GM06990 (cell line): ENCODE measurements at regions not wholly inside any gene's neighbourhood (a gene's known extent, or its start where the extent isn't known, plus 50 kb on each side); places are given as distances from the start of the nearest gene placed in this dataset.

Experiments
- DNase-seq: peaks from one replicate; pipeline ENCODE4 v3.0.0-alpha.2; 2011; ENCODE audit not compliant: insufficient read length; ENCODE audit errors: extremely low read depth
- H3K27me3 ChIP-seq: replicated peaks from 2 replicates; pipeline ENCODE4 v1.6.0; 2011; ENCODE audit warnings: low read length; ENCODE audit not compliant: control insufficient read depth, insufficient read depth
- H3K36me3 ChIP-seq: 2 replicates; pipeline ENCODE4 v1.5.1; 2011; ENCODE audit warnings: low read length; ENCODE audit not compliant: control insufficient read depth, insufficient read depth
- H3K4me3 ChIP-seq: replicated peaks from 2 replicates; pipeline ENCODE4 v1.5.1; 2011; ENCODE audit warnings: low read depth, mild to moderate bottlenecking, control low read depth, low read length
- CTCF ChIP-seq: IDR thresholded peaks from 2 replicates; pipeline ENCODE4 v1.5.1; 2011; ENCODE audit warnings: low read length, control low read depth, mild to moderate bottlenecking, inconsistent platforms; ENCODE audit not compliant: insufficient read depth, poor library complexity, severe bottlenecking

GRCh38 chr14:71514941-71515919 lies 417.0 kb upstream of the RGS6 start:
- no peak for TF ChIP-seq CTCF
- Histone ChIP-seq H3K27me3 (no peaks in the 10 kb centered on the region), H3K4me3 (no peak overlapping the region), H3K36me3 (peaks cover 3% of the 10 kb centered on the region)
- DNase-seq: no peak

GRCh38 chr14:71521238-71522135 lies 410.7 kb upstream of the RGS6 start:
- TF ChIP-seq CTCF: no peak
- no peaks in the 10 kb centered on the region for H3K36me3 ChIP-seq
- DNase-seq: no peak
- no peaks in the 10 kb centered on the region for H3K27me3 ChIP-seq
- no peak overlapping the region for H3K4me3 ChIP-seq

GRCh38 chr14:71523630-71524319 lies 408.5 kb upstream of the RGS6 start:
- Histone ChIP-seq H3K36me3 (no peaks in the 10 kb centered on the region), H3K4me3 (peak overlapping the region; percentile 5; the same call in 1 of the 2 replicates), H3K27me3 (no peaks in the 10 kb centered on the region)
- TF ChIP-seq CTCF: no peak
- DNase-seq: peak; percentile 64

GRCh38 chr14:71524320-71524982 lies 407.8 kb upstream of the RGS6 start:
- Histone ChIP-seq H3K27me3 (no peaks in the 10 kb centered on the region), H3K4me3 (0 out of 2 replicates have a peak overlapping the region, but pooled peaks have one; percentile 6), H3K36me3 (no peaks in the 10 kb centered on the region; the same call in 1 of the 2 replicates)
- DNase-seq: peak; percentile 51
- no peak for TF ChIP-seq CTCF

GRCh38 chr14:71525663-71526221 lies 406.5 kb upstream of the RGS6 start:
- no peak overlapping the region for H3K4me3 ChIP-seq
- DNase-seq: no peak
- H3K27me3 ChIP-seq: no peaks in the 10 kb centered on the region
- peaks cover 5% of the 10 kb centered on the region for H3K36me3 ChIP-seq
- no peak for TF ChIP-seq CTCF
